ENCODE measurements at regions not wholly inside any gene's neighbourhood (a gene's known extent, or its start where the extent isn't known, plus 50 kb on each side); places are given as distances from the start of the nearest gene placed in this dataset.

DNA sequence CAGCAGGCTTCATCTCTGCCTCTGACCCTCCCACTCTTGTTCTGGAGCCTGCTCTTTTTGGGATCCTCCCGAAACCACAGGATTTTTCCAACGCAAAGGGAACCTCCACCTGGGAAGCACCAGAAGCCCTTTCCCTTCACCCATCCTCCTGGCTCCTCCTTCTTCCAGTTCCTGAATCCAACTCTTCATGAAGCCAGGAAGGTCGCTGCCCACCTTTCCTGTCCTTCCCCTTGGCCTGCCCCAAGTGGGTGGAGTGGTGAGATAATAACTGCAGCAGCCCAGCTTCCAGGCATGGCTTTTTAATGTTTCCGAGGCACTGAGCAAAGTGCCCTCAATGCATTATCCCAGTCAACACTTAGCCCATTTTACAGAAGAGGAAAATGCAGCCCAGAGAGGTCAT is 70.8 kb upstream of the EEPD1 start:
- Histone ChIP-seq H3K9me2 (no peaks in the 10 kb centered on the region), H3K4me3 (ENCODE audit: low read depth in 2 of 2, low read length in 1 of 2) (no peak overlapping the region), H3K27me3 (ENCODE audit: insufficient read depth) (no peaks in the 10 kb centered on the region), H3K79me2 (ENCODE audit: insufficient read depth) (no peaks in the 10 kb centered on the region), H4K20me1 (ENCODE audit: insufficient read depth) (no peaks in the 10 kb centered on the region), H3K36me3 (replicated peaks in 1 of 2; ENCODE audit: control insufficient read depth in 1 of 2, insufficient read depth in 2 of 2, low read length in 1 of 2) (no peaks in the 10 kb centered on the region), H3F3A (replicated peaks; ENCODE audit: insufficient read depth) (no peaks in the 10 kb centered on the region), H3K4me2 (no peak overlapping the region), H3K4me1 (ENCODE audit: control insufficient read depth in 1 of 2, insufficient read depth in 2 of 2, low read depth in 1 of 2, low read length in 1 of 2) (peaks cover 0 to 8% of the 10 kb centered on the region in 2 experiments; a peak in 1 of 4 replicates), H3K27ac (ENCODE audit: low read depth in 2 of 2, low read length in 1 of 2) (no peak overlapping the region), H3K9me3 (no peaks in the 10 kb centered on the region), H3K9ac (no peak overlapping the region), H2AFZ (ENCODE audit: low read depth) (no peak overlapping the region)
- WGBS (ENCODE audit: low lambda C conversion rate), result 78% methylated on average over 4 of the region's 4 CpGs
- no peak for DNase-seq
- ChIA-PET POLR2A (no interaction called here), CTCF (interaction anchor here (1.2 to 1.7 kb wide), 2 partner anchors 18 to 209 kb away, joined by 4 to 6 read pairs; no protein-coding TSS in a partner anchor)
- TF ChIP-seq FOSL2 (IDR thresholded peaks at IDR 0.05; ENCODE audit: borderline replicate concordance, low read depth) (no peak), GABPA (IDR thresholded peaks at IDR 0.05; ENCODE audit: low read depth) (no peak), JUND (IDR thresholded peaks at IDR 0.05) (no peak), CHD2 (IDR thresholded peaks at IDR 0.05; ENCODE audit: low read length, partially characterized antibody) (no peak), YY1 (IDR thresholded peaks at IDR 0.05; ENCODE audit: low read depth) (no peak), ELF1 (IDR thresholded peaks at IDR 0.05) (no peak), RFX5 (IDR thresholded peaks at IDR 0.05; ENCODE audit: low read length) (no peak), FOXM1 (IDR thresholded peaks at IDR 0.05; ENCODE audit: low read depth) (no peak), MEF2A (IDR thresholded peaks at IDR 0.05; ENCODE audit: borderline replicate concordance, low read depth) (no peak), NRF1 (IDR thresholded peaks at IDR 0.05; ENCODE audit: low read depth, low read length) (no peak), SMC3 (IDR thresholded peaks at IDR 0.05; ENCODE audit: low read depth, low read length) (no peak), SIN3A (IDR thresholded peaks at IDR 0.05; ENCODE audit: borderline replicate concordance, low read depth, low read length) (no peak), RCOR1 (IDR thresholded peaks at IDR 0.05; ENCODE audit: low read length) (no peak), EZH2phosphoT487 (IDR thresholded peaks at IDR 0.05; ENCODE audit: borderline replicate concordance, low read depth) (no peak), EP300 (IDR thresholded peaks at IDR 0.05; ENCODE audit: borderline replicate concordance in 1 of 2, low read depth in 1 of 2, low read length in 1 of 2) (no peak), TCF12 (IDR thresholded peaks at IDR 0.05) (no peak)
- TF ChIP-seq, protein P1, sequence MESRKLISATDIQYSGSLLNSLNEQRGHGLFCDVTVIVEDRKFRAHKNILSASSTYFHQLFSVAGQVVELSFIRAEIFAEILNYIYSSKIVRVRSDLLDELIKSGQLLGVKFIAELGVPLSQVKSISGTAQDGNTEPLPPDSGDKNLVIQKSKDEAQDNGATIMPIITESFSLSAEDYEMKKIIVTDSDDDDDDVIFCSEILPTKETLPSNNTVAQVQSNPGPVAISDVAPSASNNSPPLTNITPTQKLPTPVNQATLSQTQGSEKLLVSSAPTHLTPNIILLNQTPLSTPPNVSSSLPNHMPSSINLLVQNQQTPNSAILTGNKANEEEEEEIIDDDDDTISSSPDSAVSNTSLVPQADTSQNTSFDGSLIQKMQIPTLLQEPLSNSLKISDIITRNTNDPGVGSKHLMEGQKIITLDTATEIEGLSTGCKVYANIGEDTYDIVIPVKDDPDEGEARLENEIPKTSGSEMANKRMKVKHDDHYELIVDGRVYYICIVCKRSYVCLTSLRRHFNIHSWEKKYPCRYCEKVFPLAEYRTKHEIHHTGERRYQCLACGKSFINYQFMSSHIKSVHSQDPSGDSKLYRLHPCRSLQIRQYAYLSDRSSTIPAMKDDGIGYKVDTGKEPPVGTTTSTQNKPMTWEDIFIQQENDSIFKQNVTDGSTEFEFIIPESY (IDR thresholded peaks at IDR 0.05; ENCODE audit: borderline replicate concordance, low read depth), result no peak
- TF ChIP-seq, protein P2, sequence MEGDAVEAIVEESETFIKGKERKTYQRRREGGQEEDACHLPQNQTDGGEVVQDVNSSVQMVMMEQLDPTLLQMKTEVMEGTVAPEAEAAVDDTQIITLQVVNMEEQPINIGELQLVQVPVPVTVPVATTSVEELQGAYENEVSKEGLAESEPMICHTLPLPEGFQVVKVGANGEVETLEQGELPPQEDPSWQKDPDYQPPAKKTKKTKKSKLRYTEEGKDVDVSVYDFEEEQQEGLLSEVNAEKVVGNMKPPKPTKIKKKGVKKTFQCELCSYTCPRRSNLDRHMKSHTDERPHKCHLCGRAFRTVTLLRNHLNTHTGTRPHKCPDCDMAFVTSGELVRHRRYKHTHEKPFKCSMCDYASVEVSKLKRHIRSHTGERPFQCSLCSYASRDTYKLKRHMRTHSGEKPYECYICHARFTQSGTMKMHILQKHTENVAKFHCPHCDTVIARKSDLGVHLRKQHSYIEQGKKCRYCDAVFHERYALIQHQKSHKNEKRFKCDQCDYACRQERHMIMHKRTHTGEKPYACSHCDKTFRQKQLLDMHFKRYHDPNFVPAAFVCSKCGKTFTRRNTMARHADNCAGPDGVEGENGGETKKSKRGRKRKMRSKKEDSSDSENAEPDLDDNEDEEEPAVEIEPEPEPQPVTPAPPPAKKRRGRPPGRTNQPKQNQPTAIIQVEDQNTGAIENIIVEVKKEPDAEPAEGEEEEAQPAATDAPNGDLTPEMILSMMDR (IDR thresholded peaks at IDR 0.05), result no peak
- TF ChIP-seq, protein P3, sequence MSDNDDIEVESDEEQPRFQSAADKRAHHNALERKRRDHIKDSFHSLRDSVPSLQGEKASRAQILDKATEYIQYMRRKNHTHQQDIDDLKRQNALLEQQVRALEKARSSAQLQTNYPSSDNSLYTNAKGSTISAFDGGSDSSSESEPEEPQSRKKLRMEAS (IDR thresholded peaks at IDR 0.05; ENCODE audit: low read depth), result no peak
- TF ChIP-seq, protein P4, sequence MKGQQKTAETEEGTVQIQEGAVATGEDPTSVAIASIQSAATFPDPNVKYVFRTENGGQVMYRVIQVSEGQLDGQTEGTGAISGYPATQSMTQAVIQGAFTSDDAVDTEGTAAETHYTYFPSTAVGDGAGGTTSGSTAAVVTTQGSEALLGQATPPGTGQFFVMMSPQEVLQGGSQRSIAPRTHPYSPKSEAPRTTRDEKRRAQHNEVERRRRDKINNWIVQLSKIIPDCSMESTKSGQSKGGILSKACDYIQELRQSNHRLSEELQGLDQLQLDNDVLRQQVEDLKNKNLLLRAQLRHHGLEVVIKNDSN (IDR thresholded peaks at IDR 0.05; ENCODE audit: borderline replicate concordance, low read depth), result no peak

Measured in SK-N-SH (cell line).